GM12891 (cell line): ENCODE measurements at regions not wholly inside any gene's neighbourhood (a gene's known extent, or its start where the extent isn't known, plus 50 kb on each side); places are given as distances from the start of the nearest gene placed in this dataset.

Experiments used
- POLR2A ChIP-seq: IDR thresholded peaks from 2 replicates; pipeline ENCODE4 v1.6.1; 2011; ENCODE audit warnings: low read depth, low read length, control low read depth
- POLR2AphosphoS5 ChIP-seq: IDR thresholded peaks from 2 replicates; pipeline ENCODE4 v1.6.1; 2011; ENCODE audit warnings: low read depth, low read length, control low read depth
- SPI1 ChIP-seq: IDR thresholded peaks from 2 replicates; pipeline ENCODE4 v1.6.1; 2011; ENCODE audit warnings: low read depth, low read length, control low read depth
- TAF1 ChIP-seq: IDR thresholded peaks from 2 replicates; pipeline ENCODE4 v1.6.1; 2011; ENCODE audit warnings: low read depth, low read length, control low read depth

GRCh38 chr5:167869125-167869524, 422.3 kb upstream of the WWC1 start:
- TF ChIP-seq SPI1 (no peak), POLR2A (no peak), POLR2AphosphoS5 (no peak), TAF1 (no peak)
